Panc1 (cell line): ENCODE measurements at regions not wholly inside any gene's neighbourhood (a gene's known extent, or its start where the extent isn't known, plus 50 kb on each side); places are given as distances from the start of the nearest gene placed in this dataset.
"Not testable (repeated sequence)": the region's sequence is repeated elsewhere in the genome, so short reads cannot be mapped to it uniquely, and the experiment has no call there.

Source experiments
- ATAC-seq: fragments of 200-7000 bp; cut with Tn5 transposase; 2 replicates; pipeline ENCODE4 v1.9.1; 2020; ENCODE audit warnings: mild to moderate bottlenecking, moderate library complexity
- BruUV-seq: library from RNA; stranded (reverse); fragments of 400-500 nt; replicated peaks from 2 replicates; lab custom pipeline; 2021; lab: Mats Ljungman, UMichigan
- CTCF ChIA-PET: fragments of 300-600 bp; sonication (Branson Sonifier 250); formaldehyde crosslinking; loops from one replicate; lab custom pipeline; 2022; ENCODE audit warnings: antibody characterized with exemption; lab: Charles Lee
- POLR2A ChIA-PET: fragments of 300-600 bp; sonication (Branson Sonifier 250); formaldehyde crosslinking; loops from one replicate; lab custom pipeline; 2022; ENCODE audit warnings: antibody characterized with exemption; lab: Charles Lee
- DNase-seq: peaks from one replicate; pipeline ENCODE4 v3.0.0-alpha.2; 2010; ENCODE audit warnings: low read depth, low spot score
- H3K27ac ChIP-seq: 2 replicates; pipeline ENCODE4 v1.5.1; 2011; ENCODE audit warnings: mild to moderate bottlenecking, low read length, inconsistent platforms
- H3K27me3 ChIP-seq: fragments of 200-500 bp; sonication (Bioruptor generic); 2 replicates; pipeline ENCODE4 v1.6.0; 2014; ENCODE audit warnings: low read length, inconsistent platforms; ENCODE audit not compliant: control insufficient read depth, insufficient read depth
- H3K36me3 ChIP-seq: fragments of 200-500 bp; sonication (Bioruptor generic); 2 replicates; pipeline ENCODE4 v1.5.1; 2014; ENCODE audit warnings: inconsistent platforms, mild to moderate bottlenecking, low read length, moderate library complexity; ENCODE audit not compliant: control insufficient read depth, insufficient read depth
- H3K4me1 ChIP-seq: 2 replicates; pipeline ENCODE4 v1.5.1; 2011; ENCODE audit warnings: inconsistent platforms, mild to moderate bottlenecking, low read length, moderate library complexity; ENCODE audit not compliant: control insufficient read depth, insufficient read depth
- H3K4me3 ChIP-seq, 2 experiments: 2 replicates each; pipeline ENCODE4 v1.5.1; 2011 to 2012; ENCODE audit warnings: low read depth in 2 of 2, low read length in 2 of 2, mild to moderate bottlenecking in 2 of 2, inconsistent platforms in 1 of 2, moderate library complexity in 1 of 2
- H3K9me3 ChIP-seq: fragments of 200-500 bp; sonication (Bioruptor generic); 2 replicates; pipeline ENCODE4 v1.5.1; 2014; ENCODE audit warnings: low read depth, mild to moderate bottlenecking, inconsistent platforms, low read length, moderate library complexity; ENCODE audit not compliant: control insufficient read depth, insufficient read depth
- POLR2AphosphoS5 ChIP-seq: IDR thresholded peaks from 2 replicates; pipeline ENCODE4 v1.6.1; 2012; ENCODE audit warnings: mild to moderate bottlenecking, low read depth, low read length, moderate library complexity
- REST ChIP-seq, 2 experiments: IDR thresholded peaks; 2 replicates each; pipeline ENCODE4 v1.6.1; 2011 to 2012; ENCODE audit warnings: low read depth in 2 of 2, control low read depth in 1 of 2, low read length in 1 of 2, mild to moderate bottlenecking in 1 of 2, moderate library complexity in 1 of 2; ENCODE audit not compliant: insufficient read depth in 1 of 2
- SIN3A ChIP-seq: IDR thresholded peaks from 2 replicates; pipeline ENCODE4 v1.6.1; 2012; ENCODE audit warnings: low read depth, mild to moderate bottlenecking, low read length, moderate library complexity, borderline replicate concordance; ENCODE audit not compliant: insufficient read depth
- TCF7L2 ChIP-seq: IDR thresholded peaks from 2 replicates; pipeline ENCODE4 v1.6.1; 2011; ENCODE audit warnings: mild to moderate bottlenecking, low read depth, low read length, inconsistent platforms
- in situ Hi-C: cut with HindIII; loops from 2 replicates; pipeline ENCODE4 v1.10.0; 2016; ENCODE audit warnings: low sequenced_read_pairs, low pct_unique_long_range_greater_than_20kb
- intact Hi-C: fragments of 100-400 bp; cut with micrococcal nuclease; formaldehyde crosslinking; loops from one replicate; pipeline ENCODE4 v1.10.0; 2022; ENCODE audit not compliant: unreplicated experiment
- TF ChIP-seq, protein P1 (sequence below): fragments of 450-650 bp; IDR thresholded peaks from 2 replicates; pipeline ENCODE4 v1.5.1; 2017; ENCODE audit warnings: mild to moderate bottlenecking

- CTCF ChIA-PET: no interaction called here
Measured at GRCh38 chr11:87453531-87454089, 415.9 kb downstream of the TMEM135 start.

GRCh38 chr11:87452025-87452424 is 414.3 kb downstream of the TMEM135 start:
- H3K27me3 ChIP-seq, H3K4me3 ChIP-seq, H3K9me3 ChIP-seq, H3K4me1 ChIP-seq, in situ Hi-C loops, ATAC-seq, BruUV-seq, H3K36me3 ChIP-seq, CTCF ChIA-PET, DNase-seq, intact Hi-C loops, POLR2A ChIA-PET, H3K27ac ChIP-seq: not testable (repeated sequence)

More at GRCh38 chr11:87453531-87454089, 415.9 kb downstream of the TMEM135 start:
- Histone ChIP-seq H3K4me1 (no peaks in the 10 kb centered on the region), H3K4me3 (no peak overlapping the region), H3K9me3 (no peaks in the 10 kb centered on the region), H3K27me3 (no peaks in the 10 kb centered on the region), H3K27ac (no peak overlapping the region), H3K36me3 (no peaks in the 10 kb centered on the region)
- no TSS peak for BruUV-seq
- in situ Hi-C loops: no loop called here
- intact Hi-C loops: no loop called here
- ATAC-seq (no peak), DNase-seq (no peak)
- no peak for TF ChIP-seq REST (IDR thresholded peaks at IDR 0.05; ENCODE audit: insufficient read depth in 1 of 2, low read depth in 2 of 2, low read length in 1 of 2)
- no peak for TF ChIP-seq TCF7L2
- TF ChIP-seq, protein P1, sequence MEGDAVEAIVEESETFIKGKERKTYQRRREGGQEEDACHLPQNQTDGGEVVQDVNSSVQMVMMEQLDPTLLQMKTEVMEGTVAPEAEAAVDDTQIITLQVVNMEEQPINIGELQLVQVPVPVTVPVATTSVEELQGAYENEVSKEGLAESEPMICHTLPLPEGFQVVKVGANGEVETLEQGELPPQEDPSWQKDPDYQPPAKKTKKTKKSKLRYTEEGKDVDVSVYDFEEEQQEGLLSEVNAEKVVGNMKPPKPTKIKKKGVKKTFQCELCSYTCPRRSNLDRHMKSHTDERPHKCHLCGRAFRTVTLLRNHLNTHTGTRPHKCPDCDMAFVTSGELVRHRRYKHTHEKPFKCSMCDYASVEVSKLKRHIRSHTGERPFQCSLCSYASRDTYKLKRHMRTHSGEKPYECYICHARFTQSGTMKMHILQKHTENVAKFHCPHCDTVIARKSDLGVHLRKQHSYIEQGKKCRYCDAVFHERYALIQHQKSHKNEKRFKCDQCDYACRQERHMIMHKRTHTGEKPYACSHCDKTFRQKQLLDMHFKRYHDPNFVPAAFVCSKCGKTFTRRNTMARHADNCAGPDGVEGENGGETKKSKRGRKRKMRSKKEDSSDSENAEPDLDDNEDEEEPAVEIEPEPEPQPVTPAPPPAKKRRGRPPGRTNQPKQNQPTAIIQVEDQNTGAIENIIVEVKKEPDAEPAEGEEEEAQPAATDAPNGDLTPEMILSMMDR: no peak
- TF ChIP-seq SIN3A: no peak
- no peak for TF ChIP-seq POLR2AphosphoS5
- POLR2A ChIA-PET: no interaction called here

DNA sequence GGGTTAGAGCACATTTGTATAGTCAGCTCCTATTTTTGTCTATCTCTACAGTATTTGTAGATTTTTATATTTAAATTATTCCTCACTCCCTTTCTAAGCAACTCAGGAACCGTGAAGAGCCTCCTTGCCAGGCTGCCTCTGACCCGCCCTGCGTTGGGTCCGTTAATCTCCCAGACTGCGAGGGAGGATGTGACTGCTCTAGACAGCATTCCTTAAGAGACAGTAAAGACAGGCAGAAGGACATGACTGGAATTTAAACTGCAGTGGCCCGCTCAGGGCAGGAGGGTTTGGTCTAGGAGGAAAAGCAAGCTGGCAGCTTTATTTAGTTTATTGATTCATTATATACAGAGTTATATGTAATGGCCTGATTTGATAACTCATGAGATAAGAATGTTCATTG is 413.7 kb downstream of the TMEM135 start:
- BruUV-seq: no TSS peak
- CTCF ChIA-PET: interaction anchor here (0.7 kb wide), 1 partner anchor 23 kb away, joined by 4 read pairs; no protein-coding TSS in a partner anchor
- intact Hi-C loops: no loop called here
- Histone ChIP-seq H3K4me1 (no peaks in the 10 kb centered on the region), H3K4me3 (no peak overlapping the region), H3K27ac (no peak overlapping the region), H3K27me3 (peaks cover 7% of the 10 kb centered on the region; the same call in 1 of the 2 replicates), H3K9me3 (no peaks in the 10 kb centered on the region), H3K36me3 (no peaks in the 10 kb centered on the region)
- TF ChIP-seq TCF7L2 (no peak), REST (IDR thresholded peaks at IDR 0.05; ENCODE audit: insufficient read depth in 1 of 2, low read depth in 2 of 2, low read length in 1 of 2) (no peak), SIN3A (no peak)
- POLR2A ChIA-PET: no interaction called here
- DNase-seq: no peak
- in situ Hi-C loops: no loop called here
- ATAC-seq: no peak
